GM19455 (cell line): ENCODE measurements at regions not wholly inside any gene's neighbourhood (a gene's known extent, or its start where the extent isn't known, plus 50 kb on each side); places are given as distances from the start of the nearest gene placed in this dataset.

Source experiments
- ATAC-seq: cut with Tn5 transposase; IDR thresholded peaks from one replicate; pipeline ENCODE4 v1.9.1; 2021; ENCODE audit not compliant: unreplicated experiment

DNA sequence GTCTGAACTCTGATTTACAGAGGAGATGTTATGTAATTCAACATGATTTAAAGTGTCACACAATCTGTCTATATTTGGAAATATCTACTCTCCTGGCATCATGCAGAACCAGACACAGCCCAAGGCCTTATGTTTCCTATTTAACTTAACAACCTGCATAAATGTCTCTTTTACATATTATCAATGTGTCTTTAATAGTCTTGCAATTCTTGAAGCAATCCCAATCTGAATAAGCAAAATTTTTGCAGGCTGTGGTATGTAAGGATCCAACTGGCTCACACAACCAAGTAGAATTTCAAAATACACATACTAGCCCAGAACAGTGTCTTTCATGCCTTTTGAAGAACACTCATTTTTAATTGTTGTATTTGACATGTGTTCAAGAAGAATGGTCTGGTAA lies 443.2 kb downstream of the MAFB start:
- no peak for ATAC-seq

DNA sequence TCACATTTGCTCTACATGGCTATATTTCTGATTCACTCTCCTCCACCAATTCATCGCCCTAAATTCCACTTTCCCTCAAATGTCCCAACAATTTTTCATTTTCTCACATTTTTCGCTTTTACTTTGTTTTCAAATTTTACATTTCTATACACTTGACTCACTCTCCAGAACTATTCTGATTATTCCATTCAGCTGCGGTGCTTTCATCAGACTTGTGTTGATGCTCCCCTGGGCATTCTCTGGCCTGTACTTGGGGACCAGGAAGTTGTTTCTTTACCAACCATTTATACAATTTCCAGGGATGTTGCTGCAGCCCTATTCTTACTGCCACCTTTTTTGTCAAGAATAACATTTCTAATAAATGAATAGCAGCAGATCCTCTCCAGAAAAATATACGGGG lies 444.8 kb downstream of the MAFB start:
- no peak for ATAC-seq

DNA sequence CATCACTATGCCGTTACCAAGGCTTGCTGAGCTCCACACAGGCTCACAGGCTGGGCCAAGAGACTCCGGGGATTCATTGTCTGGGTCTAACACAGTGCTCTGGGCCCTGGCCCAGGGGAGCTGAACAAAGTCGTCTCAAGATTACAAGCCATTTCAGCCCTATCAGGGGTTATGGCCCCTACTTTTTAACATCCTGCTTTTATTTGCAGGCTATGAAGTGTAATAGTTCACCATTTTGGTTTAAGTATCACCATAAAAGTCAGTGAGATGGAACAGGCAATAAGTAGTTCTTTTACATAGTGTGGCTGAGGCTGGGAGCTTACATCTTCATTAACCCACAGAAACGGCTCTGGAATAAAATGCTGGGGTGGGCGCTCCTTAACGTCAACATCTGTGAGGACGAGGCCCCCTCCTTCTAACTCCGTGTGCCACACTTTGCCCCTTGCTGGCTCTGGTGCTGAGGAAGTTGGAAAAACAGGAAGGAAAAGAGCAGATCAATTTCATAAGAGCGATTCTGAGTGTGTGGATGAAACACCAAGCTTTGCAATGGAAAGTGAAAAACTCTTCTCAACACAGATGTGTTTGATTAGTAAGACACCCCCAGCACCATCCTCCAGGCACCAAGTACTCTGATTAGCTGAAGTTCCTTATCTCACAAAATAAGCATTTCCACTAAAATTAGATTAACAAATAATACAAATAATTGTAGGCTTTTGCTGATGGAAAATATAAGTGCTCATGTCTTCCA lies 447.3 kb downstream of the MAFB start:
- no peak for ATAC-seq

DNA sequence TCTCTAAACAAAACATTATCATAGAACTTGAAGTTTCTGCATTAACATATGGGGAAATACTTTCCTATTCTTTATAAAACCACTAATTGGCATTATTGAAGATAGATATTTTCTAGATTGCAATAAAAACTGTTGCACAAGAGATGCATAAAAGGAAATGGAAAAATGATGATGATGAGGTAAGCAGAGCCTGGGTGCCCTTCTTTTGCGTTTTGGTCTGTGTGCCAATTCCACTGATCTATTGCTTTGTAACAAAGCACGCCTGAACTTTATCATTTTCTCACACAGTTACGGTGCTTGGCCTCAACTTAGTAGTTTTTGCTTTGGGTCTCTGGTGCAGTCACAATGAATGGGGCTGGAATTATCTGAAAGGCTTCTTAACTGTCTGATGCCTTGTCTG lies 450.5 kb downstream of the MAFB start:
- no peak for ATAC-seq

DNA sequence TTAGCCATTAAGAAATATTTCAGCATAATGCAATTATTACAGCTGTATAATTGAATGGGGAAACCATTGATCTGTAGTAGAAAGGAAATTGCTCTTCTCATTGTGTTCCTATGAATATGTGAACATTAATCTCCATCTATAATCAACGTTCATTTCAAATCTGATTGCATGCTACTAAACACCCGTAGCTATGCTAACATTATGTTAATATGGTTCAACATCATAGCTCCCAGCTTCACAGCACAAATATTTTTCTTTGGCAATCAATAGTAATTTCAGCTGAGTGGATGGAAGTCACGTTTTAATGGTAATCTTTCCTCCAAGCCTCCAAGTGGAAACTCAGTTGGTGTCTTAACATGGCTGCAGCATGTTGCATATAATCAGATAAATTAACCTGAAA lies 454.4 kb downstream of the MAFB start:
- ATAC-seq: no peak

DNA sequence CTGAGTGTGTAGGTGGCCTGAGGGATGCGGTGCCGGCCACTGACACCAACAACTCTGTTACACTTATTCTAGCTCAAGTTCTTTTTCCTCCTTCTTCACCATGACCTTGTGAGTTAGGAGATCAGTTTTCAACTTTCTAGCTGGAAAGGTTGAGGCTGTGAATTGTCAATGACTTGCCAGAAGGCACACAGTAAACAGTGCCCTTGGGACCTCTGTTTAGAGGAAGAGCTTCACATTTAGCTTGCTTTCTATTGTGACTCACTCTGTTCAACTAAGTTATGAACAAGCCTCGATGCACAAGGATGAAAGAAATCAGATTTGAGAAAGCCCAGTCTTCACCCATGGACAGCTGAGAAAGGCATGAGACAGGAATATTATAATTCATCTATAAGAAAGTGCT lies 455.6 kb downstream of the MAFB start:
- no peak for ATAC-seq

DNA sequence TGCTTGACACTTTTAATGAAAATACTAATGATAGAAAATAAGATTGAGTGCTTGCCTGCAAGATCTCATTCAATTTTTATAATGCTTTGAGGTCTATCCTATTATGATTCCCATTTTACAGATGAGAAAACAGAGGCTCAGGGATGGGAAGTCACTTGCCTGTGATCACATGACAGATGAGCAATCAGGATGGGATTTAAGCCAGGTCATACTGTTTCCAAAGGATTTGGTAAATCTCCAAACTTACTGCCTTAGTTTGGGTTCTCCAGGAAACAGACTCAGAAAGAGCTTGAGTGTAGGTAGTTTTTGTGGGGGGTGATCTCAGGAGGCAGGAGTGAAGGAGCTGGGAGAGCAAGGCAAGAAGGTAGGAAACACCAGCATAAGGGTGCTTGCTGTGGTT lies 456.3 kb downstream of the MAFB start:
- no peak for ATAC-seq

DNA sequence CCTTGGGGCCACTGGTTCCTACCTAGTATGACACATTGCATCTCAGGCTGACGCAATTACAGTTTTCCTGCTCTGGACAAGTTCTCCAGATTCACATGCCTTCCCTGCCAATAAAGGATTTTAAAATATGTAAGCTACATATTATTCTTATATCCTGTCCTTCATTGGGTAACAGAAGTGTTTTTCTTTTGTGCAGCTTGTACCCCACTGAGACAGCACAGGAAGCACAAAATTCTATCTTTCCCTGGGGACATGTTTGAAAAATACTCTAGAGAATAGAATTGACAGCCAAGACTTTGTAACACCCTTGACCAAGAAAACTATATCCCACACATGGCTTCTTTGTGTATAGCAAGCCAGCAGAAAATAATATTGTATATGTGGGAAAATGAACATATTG lies 456.8 kb downstream of the MAFB start:
- no peak for ATAC-seq

DNA sequence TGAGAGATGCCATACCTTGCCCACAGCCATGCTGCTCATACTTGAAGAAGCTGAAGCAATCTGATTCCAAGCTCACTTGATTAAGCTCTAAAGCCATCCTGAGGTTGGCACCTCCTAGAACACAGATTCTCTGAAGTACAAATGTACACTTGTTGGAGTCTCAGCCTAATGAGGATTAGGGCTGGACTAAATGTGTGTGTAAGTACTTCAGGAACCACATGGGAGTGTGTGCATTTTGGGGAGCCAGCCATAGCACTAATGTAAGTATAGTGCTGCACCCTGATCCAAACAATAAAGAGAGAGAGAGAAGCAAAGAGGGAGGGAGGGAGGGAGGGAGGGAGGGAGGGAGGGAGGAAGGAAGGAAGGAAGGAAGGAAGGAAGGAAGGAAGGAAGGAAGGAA lies 458.6 kb downstream of the MAFB start:
- no peak for ATAC-seq

DNA sequence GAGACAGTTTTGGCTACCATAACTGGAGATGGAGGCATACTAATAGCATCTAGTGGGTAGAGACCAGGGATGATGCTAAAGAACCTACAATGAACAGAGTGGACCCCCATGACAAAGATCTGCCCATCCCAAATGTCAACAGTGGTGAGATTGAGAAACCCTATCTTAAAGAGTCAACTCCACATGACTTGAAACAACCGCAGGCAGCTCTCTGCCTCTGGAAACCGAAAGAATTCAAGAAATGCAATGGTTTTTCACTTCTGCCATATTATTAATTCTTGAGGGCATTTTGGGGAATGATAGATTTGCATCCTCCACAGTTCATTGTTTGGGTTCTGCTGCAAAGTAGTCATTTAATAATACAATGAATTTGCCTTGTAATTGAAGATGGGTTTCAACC lies 463.4 kb downstream of the MAFB start:
- ATAC-seq: no peak

DNA sequence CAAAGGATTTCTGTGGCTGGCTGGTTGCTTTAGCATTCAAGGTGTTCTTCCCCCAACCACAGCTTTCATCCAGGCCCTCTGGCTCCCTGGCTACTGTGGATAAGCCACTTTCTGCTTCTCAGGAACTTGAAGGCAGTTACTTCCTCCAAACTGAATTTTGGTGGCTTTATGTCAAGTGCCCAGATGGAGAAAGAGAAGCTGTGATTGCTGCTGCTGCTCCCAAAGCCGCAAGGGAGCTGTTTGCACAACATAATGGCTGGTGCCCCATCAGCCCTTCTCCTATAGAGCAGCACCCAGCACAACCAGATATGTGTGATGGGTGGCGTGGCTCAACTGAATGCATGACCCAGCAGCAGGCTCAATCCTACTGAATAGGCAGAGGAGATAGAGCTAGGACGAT lies 465.2 kb downstream of the MAFB start:
- ATAC-seq: no peak

DNA sequence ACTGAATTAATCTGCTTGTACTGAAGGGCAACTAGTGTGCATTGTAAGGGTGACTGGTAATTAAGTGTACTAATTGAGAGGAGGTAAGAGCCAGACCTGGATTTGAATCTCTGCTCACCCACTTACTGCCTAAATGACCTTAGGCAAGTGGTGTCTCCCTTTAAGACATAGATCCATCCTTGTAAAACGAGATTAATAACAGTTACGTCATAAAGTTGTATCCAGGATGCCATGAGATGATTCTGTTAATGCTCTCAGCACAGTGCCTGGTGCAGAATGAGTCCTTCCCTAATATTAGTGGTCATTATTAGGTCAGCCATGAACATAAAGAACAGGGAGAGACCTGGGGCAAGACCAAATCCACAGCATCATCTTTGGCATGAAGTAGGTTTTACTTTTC lies 470.1 kb downstream of the MAFB start:
- no peak for ATAC-seq

DNA sequence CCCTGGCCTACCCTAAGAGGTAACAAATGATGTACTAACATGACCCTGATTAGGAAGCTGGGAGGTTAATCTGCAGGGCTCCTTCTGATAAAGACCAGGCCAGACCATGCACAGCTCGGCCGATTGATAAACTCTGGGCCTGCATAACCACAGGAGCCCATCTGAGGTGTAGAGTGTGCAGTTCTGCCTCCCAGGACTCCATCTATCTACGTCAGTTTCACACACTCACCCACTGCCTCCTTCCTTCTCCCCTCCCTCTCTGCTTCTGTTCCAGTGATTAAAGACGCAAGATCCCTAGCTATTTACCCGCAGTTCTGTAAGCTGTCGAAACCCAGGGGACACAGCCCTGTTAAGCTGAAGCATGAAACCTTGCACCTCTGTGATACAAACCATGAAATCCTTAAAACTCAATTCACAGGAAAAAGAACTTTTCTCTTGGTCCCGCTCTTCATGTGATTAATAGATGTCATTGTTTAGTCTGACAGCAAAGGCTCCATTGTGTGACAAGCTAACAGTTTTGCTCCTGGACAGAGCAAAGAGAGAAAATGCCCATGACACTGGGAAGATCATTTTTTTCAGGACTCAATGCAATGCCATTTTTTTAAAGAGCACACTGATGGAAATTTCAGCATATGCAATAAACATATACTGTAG lies 470.6 kb downstream of the MAFB start:
- ATAC-seq: no peak

DNA sequence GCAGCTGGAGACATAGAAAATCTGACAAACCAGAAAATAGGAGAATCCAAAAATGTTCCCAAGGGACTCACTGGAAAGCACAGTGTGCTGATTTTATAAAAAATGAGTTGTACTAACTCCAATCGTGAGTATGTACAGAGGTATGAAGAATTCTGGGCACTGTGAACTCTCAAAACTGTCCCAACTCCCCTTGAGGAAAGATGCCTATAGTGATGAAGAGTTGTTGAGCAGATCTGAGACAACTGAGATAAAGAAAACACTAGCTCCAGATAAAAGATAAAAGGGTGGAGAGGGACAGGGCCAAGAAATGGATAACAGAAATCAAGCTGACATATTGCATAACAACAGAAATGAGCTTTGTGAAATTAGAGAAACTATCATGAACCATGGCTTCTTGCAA lies 481.4 kb downstream of the MAFB start:
- ATAC-seq: no peak

DNA sequence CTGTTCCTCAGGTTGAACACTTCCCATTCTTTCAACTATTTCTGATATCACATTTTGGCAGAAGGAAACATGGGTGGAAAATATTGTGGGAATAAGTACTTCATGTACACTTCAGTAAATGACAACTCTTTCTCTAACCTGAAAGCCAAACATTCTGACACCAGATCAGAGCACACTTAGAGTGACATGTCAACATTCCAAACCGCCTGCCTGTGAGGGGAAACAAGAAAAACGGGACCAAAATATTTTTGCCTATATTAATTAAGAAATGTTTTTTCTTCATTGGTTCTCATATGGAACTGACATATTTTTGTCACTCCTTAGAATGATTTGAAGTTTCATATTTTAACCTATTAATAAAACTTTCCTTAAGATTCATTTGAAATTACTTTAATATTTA lies 483.1 kb downstream of the MAFB start:
- no peak for ATAC-seq

DNA sequence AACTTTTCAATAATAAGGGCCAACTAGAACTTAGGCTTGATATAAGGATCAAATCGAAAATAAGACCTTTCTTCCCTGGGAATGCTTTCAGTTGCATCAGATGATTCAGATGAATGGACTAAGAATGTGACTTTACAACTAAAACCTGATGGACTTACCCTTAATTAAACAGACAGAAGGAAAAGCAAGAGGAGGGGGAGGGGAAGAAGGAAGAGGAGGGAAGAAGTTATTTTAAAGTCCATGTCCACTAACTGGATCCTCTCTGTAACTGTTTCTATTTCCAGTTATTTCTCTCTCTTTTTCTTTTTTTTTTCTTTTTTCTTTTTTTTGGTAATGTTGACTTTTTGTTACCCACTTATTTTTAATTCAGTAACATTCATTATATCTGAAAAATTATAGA lies 486.0 kb downstream of the MAFB start:
- ATAC-seq: no peak

DNA sequence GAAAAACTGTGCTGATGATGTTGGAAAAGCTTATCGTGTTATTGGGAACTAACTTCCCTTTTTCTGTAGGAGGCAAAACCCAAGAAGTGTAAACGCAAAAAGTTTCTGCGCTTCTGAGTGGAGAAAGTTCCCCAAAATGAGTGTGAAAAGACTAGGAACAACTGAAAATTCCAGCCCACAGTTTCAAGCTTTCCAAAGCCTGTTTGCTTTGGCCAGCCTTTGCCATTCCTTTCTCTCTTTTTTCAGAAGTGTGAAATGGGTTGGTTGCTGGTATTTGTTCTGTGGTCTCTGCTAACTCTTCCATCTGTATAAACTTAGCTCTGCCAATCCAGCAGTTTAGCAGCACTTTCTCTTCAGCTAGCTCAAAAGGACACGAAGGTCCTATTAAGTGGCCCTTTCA lies 491.3 kb downstream of the MAFB start:
- ATAC-seq: no peak

DNA sequence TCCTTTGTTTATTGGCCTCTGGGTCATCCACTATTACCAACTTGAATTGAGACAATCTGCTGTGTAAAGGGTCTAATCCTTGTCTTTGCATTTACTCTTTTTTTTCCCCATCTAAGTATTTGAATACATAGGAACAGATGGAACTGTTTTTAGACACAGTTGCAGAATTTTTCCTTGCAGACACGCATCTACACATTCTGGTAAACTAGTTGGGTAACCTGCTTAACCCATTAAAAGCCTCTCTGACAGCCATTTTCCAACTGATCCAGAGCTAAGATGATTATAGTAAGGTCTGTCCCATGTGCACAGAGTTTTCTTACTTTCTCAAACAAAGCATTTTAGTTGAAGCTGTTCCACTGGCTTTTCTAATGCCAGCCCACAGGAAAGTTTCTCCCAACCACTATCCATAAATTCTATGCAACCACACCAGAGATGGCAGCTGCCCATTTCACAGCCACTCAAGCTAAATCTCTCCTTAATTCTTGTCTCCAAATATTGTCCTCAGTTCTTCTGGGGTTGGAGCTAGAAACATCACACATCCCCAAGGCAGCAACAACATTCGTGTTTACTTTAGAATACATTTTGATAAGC lies 492.1 kb downstream of the MAFB start:
- no peak for ATAC-seq

DNA sequence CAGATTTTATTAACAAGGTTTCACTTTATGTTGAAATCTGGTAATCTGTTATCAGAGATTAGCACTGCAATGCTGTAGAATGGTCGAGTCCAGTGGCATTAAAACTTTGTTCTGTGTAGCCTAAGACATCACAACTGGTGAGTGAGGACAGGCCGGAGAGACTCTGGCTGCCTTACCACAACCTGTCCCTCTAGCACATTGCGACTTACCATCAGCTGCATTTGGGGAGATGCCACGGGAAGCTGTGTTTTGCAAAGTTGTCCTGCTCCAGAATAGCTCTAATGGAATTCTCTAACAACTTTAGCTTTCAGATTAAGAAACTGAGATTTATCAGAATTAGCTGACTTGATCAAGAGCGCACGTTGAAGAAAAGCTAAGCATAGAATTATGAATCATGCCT lies 493.3 kb downstream of the MAFB start:
- no peak for ATAC-seq

DNA sequence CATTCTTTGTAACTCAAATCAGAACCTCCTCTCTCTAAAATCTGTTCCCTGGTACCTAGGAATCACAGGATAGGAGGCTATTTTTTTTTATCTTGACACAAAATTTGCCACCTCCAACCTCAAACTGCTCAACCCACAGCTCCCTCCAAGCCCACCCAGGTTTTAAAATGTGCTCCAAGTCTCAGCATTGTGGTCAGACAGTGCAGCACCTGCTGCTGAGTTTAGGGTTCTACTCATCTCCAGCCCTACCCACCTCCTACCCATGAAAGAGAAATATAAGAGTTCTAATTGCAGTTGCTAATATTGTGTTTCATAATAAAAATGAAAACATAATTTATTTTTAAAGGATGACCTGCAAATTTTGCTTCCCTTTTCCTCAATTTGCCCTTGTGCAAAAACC lies 496.5 kb downstream of the MAFB start:
- no peak for ATAC-seq

DNA sequence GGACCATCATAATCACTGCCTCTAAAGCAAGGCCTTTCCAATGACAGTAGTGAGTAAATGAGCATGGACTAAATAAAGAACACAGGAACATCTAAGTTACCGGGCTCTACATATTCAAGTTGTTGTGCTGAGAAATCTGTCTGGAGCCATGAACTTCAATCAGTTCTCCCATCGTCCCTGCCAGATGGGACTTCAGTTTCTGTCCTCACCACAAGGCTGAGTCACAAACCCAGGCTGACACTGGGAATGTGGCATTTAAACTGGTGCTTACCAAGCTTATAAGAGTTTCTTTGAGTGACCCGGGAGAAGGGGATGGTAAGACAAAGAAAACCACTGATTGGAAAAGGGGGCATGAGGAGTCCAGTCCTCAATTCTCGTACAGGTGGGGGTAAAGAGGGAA lies 497.0 kb downstream of the MAFB start:
- ATAC-seq: no peak

DNA sequence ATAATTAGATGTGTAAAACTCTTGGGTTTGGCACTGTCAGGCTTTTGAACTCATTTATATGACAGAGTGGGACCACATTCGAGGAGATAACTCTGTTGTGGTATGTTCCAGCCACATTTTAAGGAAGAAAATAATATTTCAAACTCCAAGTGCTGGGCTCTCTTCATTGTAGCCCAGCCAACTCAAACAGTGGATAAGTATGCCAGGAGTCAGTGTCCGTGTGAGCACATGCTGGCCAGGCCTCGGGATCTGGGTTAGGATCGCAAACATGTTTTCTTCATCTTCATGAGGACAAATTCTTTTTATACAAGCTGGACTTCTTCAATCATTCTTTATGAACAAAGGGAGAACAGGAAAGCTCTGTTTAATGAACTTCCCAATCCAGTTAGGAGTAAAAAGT lies 497.5 kb downstream of the MAFB start:
- no peak for ATAC-seq

DNA sequence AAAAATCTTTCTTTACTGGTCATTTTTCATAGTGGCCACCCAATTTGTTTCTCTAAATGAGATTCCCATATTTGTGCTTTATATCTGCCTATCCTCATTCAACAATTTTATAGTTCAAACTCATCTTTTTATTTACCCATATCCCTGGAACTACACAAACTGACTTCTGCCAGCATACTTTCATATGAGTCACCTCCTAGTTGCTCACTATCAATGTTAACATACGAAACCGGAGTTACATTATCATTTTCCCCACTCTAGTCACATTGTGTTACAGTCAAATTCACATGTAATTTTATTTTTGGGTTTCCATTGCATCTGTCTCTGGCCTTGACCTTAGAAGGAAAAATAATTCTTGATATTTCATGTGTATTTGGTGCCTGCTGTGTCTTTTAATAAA lies 499.4 kb downstream of the MAFB start:
- no peak for ATAC-seq
